Gastrocnemius medialis (tissue), 4 donors: ENCODE measurements at regions not wholly inside any gene's neighbourhood (a gene's known extent, or its start where the extent isn't known, plus 50 kb on each side); places are given as distances from the start of the nearest gene placed in this dataset.
"Not testable (repeated sequence)": the region's sequence is repeated elsewhere in the genome, so short reads cannot be mapped to it uniquely, and the experiment has no call there.

Experiments used
- POLR2A ChIP-seq, 2 donors: fragments of 450-650 bp; IDR thresholded peaks; one replicate each; pipeline ENCODE4 v1.6.1; 2017; ENCODE audit warnings: antibody characterized with exemption in 2 of 2, mild to moderate bottlenecking in 2 of 2, moderate library complexity in 2 of 2
- TF ChIP-seq, protein P1 (sequence below), 5 experiments: fragments of 450-650 bp in 3 of 5; fragments of 200-600 bp in 2 of 5; sonication (generic) in 2 of 5; IDR thresholded peaks in 4 of 5; conservative IDR thresholded peaks in 1 of 5; 1 replicate in 4 of 5; 2 replicates in 1 of 5; pipeline ENCODE4 v1.5.1; 2016 to 2019; ENCODE audit warnings: antibody characterized with exemption in 5 of 5, mild to moderate bottlenecking in 3 of 5, moderate library complexity in 3 of 5

DNA sequence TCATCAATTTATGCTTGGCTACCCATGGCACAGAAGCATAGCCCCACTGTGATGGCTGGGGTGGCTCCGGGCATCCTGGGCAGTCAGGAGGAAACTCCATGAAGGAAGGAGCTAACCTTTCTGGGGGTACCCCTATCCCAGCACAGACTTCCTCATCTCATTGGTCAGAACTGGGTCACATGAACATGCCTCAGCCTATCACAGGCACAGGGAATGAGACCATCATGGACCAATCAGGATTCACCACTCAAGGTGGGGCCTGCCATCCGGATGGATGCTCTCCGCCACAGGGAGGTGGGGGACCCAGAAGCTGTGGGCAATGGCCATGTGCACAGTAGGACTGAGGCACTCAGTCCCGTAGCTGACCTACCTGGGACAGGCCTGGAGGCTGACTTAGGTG is 75.9 kb upstream of the SPDYE9 start:
- TF ChIP-seq, protein P1, sequence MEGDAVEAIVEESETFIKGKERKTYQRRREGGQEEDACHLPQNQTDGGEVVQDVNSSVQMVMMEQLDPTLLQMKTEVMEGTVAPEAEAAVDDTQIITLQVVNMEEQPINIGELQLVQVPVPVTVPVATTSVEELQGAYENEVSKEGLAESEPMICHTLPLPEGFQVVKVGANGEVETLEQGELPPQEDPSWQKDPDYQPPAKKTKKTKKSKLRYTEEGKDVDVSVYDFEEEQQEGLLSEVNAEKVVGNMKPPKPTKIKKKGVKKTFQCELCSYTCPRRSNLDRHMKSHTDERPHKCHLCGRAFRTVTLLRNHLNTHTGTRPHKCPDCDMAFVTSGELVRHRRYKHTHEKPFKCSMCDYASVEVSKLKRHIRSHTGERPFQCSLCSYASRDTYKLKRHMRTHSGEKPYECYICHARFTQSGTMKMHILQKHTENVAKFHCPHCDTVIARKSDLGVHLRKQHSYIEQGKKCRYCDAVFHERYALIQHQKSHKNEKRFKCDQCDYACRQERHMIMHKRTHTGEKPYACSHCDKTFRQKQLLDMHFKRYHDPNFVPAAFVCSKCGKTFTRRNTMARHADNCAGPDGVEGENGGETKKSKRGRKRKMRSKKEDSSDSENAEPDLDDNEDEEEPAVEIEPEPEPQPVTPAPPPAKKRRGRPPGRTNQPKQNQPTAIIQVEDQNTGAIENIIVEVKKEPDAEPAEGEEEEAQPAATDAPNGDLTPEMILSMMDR (IDR thresholded peaks at IDR 0.05 in 4 of 5, conservative IDR thresholded peaks at IDR 0.05 in 1 of 5): not testable (repeated sequence)
- not testable (repeated sequence) for TF ChIP-seq POLR2A (IDR thresholded peaks at IDR 0.05)
